HEK293T (cell line): ENCODE measurements at regions not wholly inside any gene's neighbourhood (a gene's known extent, or its start where the extent isn't known, plus 50 kb on each side); places are given as distances from the start of the nearest gene placed in this dataset.

Experiments used
- CTCF ChIA-PET: fragments of 350-600 bp; formaldehyde crosslinking; extraction: SDS; loops from one replicate; lab custom pipeline; 2021; ENCODE audit warnings: antibody characterized with exemption, inconsistent platforms; lab: Yijun Ruan, JAX
- POLR2A ChIA-PET: fragments of 350-600 bp; formaldehyde crosslinking; extraction: SDS; loops from one replicate; lab custom pipeline; 2020; ENCODE audit warnings: antibody characterized with exemption, inconsistent platforms; lab: Yijun Ruan, JAX
- DNase-seq: peaks from one replicate; pipeline ENCODE4 v3.0.0; 2012; ENCODE audit warnings: mixed read lengths; ENCODE audit errors: extremely low spot score
- ARNT ChIP-seq: fragments of 450-650 bp; IDR thresholded peaks from 2 replicates; pipeline ENCODE4 v1.6.1; 2017; ENCODE audit warnings: mild to moderate bottlenecking
- BHLHE40 ChIP-seq: fragments of 450-650 bp; IDR thresholded peaks from 2 replicates; pipeline ENCODE4 v1.6.1; 2016; ENCODE audit warnings: mild to moderate bottlenecking, moderate library complexity, borderline replicate concordance
- CTBP1 ChIP-seq: fragments of 450-650 bp; IDR thresholded peaks from 2 replicates; pipeline ENCODE4 v1.6.1; 2016; ENCODE audit warnings: borderline replicate concordance
- ELF4 ChIP-seq: fragments of 450-650 bp; IDR thresholded peaks from 2 replicates; pipeline ENCODE4 v1.6.1; 2017; ENCODE audit warnings: antibody characterized with exemption
- FOXA1 ChIP-seq: fragments of 450-650 bp; IDR thresholded peaks from 2 replicates; pipeline ENCODE4 v1.6.1; 2016; ENCODE audit warnings: mild to moderate bottlenecking
- FOXK2 ChIP-seq: fragments of 450-650 bp; IDR thresholded peaks from 2 replicates; pipeline ENCODE4 v1.6.1; 2016; ENCODE audit warnings: mild to moderate bottlenecking
- FOXM1 ChIP-seq: fragments of 450-650 bp; IDR thresholded peaks from 2 replicates; pipeline ENCODE4 v1.6.1; 2017; ENCODE audit warnings: mild to moderate bottlenecking, borderline replicate concordance
- HDGF ChIP-seq: fragments of 450-650 bp; IDR thresholded peaks from 2 replicates; pipeline ENCODE4 v1.6.1; 2017; ENCODE audit warnings: antibody characterized with exemption, borderline replicate concordance
- L3MBTL2 ChIP-seq: fragments of 450-650 bp; conservative IDR thresholded peaks from 2 replicates; pipeline ENCODE4 v1.6.1; 2016; ENCODE audit warnings: mild to moderate bottlenecking
- LEF1 ChIP-seq: fragments of 450-650 bp; IDR thresholded peaks from 2 replicates; pipeline ENCODE4 v1.6.1; 2017; ENCODE audit warnings: mild to moderate bottlenecking, borderline replicate concordance
- NFRKB ChIP-seq: fragments of 450-650 bp; IDR thresholded peaks from 2 replicates; pipeline ENCODE4 v1.6.1; 2016; ENCODE audit warnings: mild to moderate bottlenecking, moderate library complexity
- PKNOX1 ChIP-seq: fragments of 450-650 bp; IDR thresholded peaks from 2 replicates; pipeline ENCODE4 v1.6.1; 2016
- SP1 ChIP-seq: fragments of 450-650 bp; IDR thresholded peaks from 2 replicates; pipeline ENCODE4 v1.6.1; 2017
- SUZ12 ChIP-seq: fragments of 450-650 bp; IDR thresholded peaks from 2 replicates; pipeline ENCODE4 v1.6.1; 2016; ENCODE audit warnings: mild to moderate bottlenecking
- TARDBP ChIP-seq: fragments of 450-650 bp; IDR thresholded peaks from 2 replicates; pipeline ENCODE4 v1.6.1; 2016
- ZNF384 ChIP-seq: fragments of 450-650 bp; IDR thresholded peaks from 2 replicates; pipeline ENCODE4 v1.6.1; 2016

DNA sequence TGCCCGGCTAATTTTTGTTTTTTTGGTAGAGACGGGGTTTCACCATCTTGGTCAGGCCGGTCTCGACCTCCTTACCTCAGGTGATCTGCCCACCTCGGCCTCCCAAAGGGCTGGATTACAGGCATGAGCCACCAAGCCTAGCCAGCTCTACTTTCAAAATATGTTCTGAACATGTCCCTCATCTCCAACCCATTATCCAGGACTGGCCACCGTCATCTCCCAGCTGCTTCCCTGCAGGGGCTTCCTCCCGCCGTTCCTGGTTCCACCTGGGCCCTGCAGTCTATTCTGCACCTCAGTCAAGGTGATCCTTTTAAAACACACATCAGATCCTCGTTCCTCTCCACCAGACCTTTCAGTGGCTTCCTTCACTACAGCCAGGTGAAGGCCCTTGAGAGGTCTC is 80.9 kb upstream of the NKX1-1 start:
- POLR2A ChIA-PET, result no interaction called here
- DNase-seq, result no peak
- CTCF ChIA-PET, result no interaction called here
- no peak for TF ChIP-seq ZNF384
- no peak for TF ChIP-seq ELF4
- TF ChIP-seq FOXK2, result no peak
- TF ChIP-seq FOXM1, result no peak
- no peak for TF ChIP-seq SUZ12
- no peak for TF ChIP-seq HDGF
- TF ChIP-seq L3MBTL2, result no peak
- TF ChIP-seq PKNOX1, result no peak
- TF ChIP-seq FOXA1, result no peak
- TF ChIP-seq ARNT, result no peak
- TF ChIP-seq TARDBP, result no peak

DNA sequence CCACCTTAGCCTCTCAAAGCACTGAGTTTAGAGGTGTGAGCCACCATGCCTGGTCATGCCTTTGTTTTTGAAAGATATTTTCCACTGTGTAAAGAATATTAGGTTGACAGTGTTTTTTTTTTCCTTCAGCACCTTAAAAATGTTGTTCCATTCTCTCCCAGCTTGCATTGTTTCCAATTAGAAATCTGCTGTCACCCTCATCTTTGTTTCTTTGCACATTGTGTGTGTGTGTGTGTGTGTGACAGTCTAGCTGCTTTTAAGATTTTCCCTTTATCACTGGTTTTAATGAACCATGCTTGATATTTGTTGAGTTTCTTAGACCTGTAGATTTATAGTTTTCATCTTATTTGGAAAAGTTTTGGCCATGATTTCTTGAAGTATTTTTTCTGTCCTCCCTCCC is 79.0 kb upstream of the NKX1-1 start:
- CTCF ChIA-PET, result no interaction called here
- DNase-seq, result no peak
- TF ChIP-seq FOXA1 (no peak), ARNT (no peak), CTBP1 (no peak), SP1 (no peak), FOXM1 (no peak), L3MBTL2 (no peak), PKNOX1 (no peak), ZNF384 (no peak), ELF4 (no peak), TARDBP (no peak), NFRKB (no peak), BHLHE40 (no peak), LEF1 (no peak)
- POLR2A ChIA-PET, result no interaction called here

GRCh38 chr4:1480720-1481119 is 74.5 kb upstream of the NKX1-1 start:
- ChIA-PET CTCF (interaction anchor here (0.6 kb wide), 1 partner anchor 10 kb away, joined by 3 read pairs; no protein-coding TSS in a partner anchor), POLR2A (no interaction called here)

GRCh38 chr4:1479454-1479853 is 73.2 kb upstream of the NKX1-1 start:
- ChIA-PET CTCF (no interaction called here), POLR2A (no interaction called here)
- no peak for TF ChIP-seq L3MBTL2
- TF ChIP-seq PKNOX1, result no peak
- TF ChIP-seq NFRKB, result no peak
- no peak for TF ChIP-seq TARDBP
- TF ChIP-seq SUZ12, result no peak
- TF ChIP-seq LEF1, result no peak
- no peak for TF ChIP-seq FOXK2
- no peak for TF ChIP-seq ARNT
- DNase-seq, result no peak

More at GRCh38 chr4:1480720-1481119, 74.5 kb upstream of the NKX1-1 start:
- DNase-seq, result no peak
- TF ChIP-seq FOXA1 (no peak), L3MBTL2 (no peak), PKNOX1 (no peak)

- DNase-seq, result no peak
Measured at GRCh38 chr4:1478766-1479355, 72.6 kb upstream of the NKX1-1 start.

More at GRCh38 chr4:1478766-1479355, 72.6 kb upstream of the NKX1-1 start:
- TF ChIP-seq PKNOX1, result no peak
- no peak for TF ChIP-seq HDGF
- no peak for TF ChIP-seq FOXM1
- ChIA-PET POLR2A (no interaction called here), CTCF (no interaction called here)
